ENCODE measurements at regions not wholly inside any gene's neighbourhood (a gene's known extent, or its start where the extent isn't known, plus 50 kb on each side); places are given as distances from the start of the nearest gene placed in this dataset.
A peak's percentile ranks its signal among the peaks of the same experiment; 100 is the strongest.
"Not testable (repeated sequence)": the region's sequence is repeated elsewhere in the genome, so short reads cannot be mapped to it uniquely, and the experiment has no call there.

DNA sequence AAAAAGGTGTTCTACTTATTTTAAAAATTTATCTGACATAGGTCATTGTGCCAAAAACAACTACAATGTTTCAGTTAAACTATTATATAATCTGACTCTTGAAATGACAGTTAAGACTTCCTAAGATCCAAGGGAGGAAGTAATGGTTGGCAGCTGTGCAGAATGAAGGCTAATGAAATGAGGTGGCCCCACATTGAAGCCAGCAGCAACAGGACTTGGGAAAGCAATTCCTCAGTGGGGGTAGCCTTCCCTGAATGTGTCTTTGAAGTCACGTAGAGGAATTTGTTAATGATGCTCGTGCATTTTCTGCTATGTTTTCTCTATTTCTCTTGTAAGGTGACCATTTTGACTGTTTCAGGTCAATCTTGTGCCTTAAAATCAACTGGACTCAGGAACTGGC, 162.4 kb upstream of the DAAM1 start:
- Histone ChIP-seq H3K27ac (replicated peaks; ENCODE audit: low read length) (no peak overlapping the region), H3K14ac (ENCODE audit: low read length) (no peak overlapping the region), H3K4me2 (ENCODE audit: insufficient read depth, low read length, poor library complexity, severe bottlenecking) (no peak overlapping the region), H3K4me1 (ENCODE audit: control insufficient read depth in 2 of 2, insufficient read depth in 1 of 2, low read depth in 1 of 2, low read length in 2 of 2) (peaks cover 0 to 6% of the 10 kb centered on the region in 2 donors), H2BK15ac (ENCODE audit: low read length) (no peak overlapping the region), H3K4ac (ENCODE audit: low read length) (no peak overlapping the region), H3K27me3 (ENCODE audit: control insufficient read depth in 3 of 3, insufficient read depth in 3 of 3, low read depth in 1 of 3, low read length in 3 of 3) (no peaks in the 10 kb centered on the region), H3K36me3 (replicated peaks in 1 of 2; ENCODE audit: control insufficient read depth in 2 of 2, insufficient read depth in 2 of 2, low read length in 2 of 2) (no peaks in the 10 kb centered on the region), H4K91ac (ENCODE audit: low read depth, low read length, poor library complexity) (no peak overlapping the region), H2BK120ac (ENCODE audit: low read depth, low read length) (no peak overlapping the region), H3K79me1 (ENCODE audit: low read depth, low read length) (no peaks in the 10 kb centered on the region), H4K8ac (ENCODE audit: low read depth, low read length) (no peak overlapping the region), H2AK5ac (ENCODE audit: low read depth, low read length) (no peak overlapping the region), H2BK12ac (ENCODE audit: low read length) (no peak overlapping the region), H3K9me3 (replicated peaks in 1 of 2; ENCODE audit: control insufficient read depth in 2 of 2, insufficient read depth in 1 of 2, low read depth in 1 of 2, low read length in 2 of 2) (no peaks in the 10 kb centered on the region), H3K23ac (ENCODE audit: low read depth, low read length, poor library complexity) (no peak overlapping the region), H2BK5ac (ENCODE audit: low read length) (no peak overlapping the region), H2AFZ (ENCODE audit: low read length) (no peak overlapping the region), H3K9ac (ENCODE audit: low read depth, low read length, poor library complexity) (no peak overlapping the region), H3K18ac (ENCODE audit: low read length) (no peak overlapping the region), H3K4me3 (ENCODE audit: low read length in 2 of 2) (no peak overlapping the region)
- DNase-seq (ENCODE audit: low spot score) = no peak
- WGBS, 2 donors (ENCODE audit: extremely low coverage in 2 of 2, insufficient read length in 2 of 2, insufficient replicate concordance in 1 of 2) = no CpG with 5 or more reads among the region's 2 CpGs

DNA sequence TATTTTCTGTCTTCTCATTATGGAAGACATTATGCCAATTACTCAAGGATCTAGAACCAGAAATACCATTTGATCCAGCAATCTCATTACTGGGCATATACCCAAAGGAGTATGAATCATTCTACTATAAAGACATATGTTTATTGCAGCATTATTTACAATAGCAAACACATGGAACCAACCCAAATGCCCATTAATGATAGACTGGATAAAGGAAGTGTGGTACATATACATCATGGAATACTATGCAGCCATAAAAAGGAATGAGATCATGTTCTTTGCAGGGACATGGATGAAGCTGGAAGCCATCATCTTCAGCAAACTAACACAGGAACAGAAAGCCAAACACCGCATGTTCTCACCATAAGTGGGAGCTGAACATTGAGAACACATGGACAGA, 161.8 kb upstream of the DAAM1 start:
- not testable (repeated sequence) for H3K4ac ChIP-seq (ENCODE audit: low read length); H4K8ac ChIP-seq (ENCODE audit: low read depth, low read length); H2BK120ac ChIP-seq (ENCODE audit: low read depth, low read length); H2AK5ac ChIP-seq (ENCODE audit: low read depth, low read length); H2BK5ac ChIP-seq (ENCODE audit: low read length); DNase-seq (ENCODE audit: low spot score); H3K27ac ChIP-seq (replicated peaks; ENCODE audit: low read length); H2AFZ ChIP-seq (ENCODE audit: low read length); H2BK12ac ChIP-seq (ENCODE audit: low read length); H3K4me2 ChIP-seq (ENCODE audit: insufficient read depth, low read length, poor library complexity, severe bottlenecking); H3K4me3 ChIP-seq (ENCODE audit: low read length in 2 of 2); H3K9ac ChIP-seq (ENCODE audit: low read depth, low read length, poor library complexity); H3K14ac ChIP-seq (ENCODE audit: low read length); H3K18ac ChIP-seq (ENCODE audit: low read length); H3K4me1 ChIP-seq (ENCODE audit: control insufficient read depth in 2 of 2, insufficient read depth in 1 of 2, low read depth in 1 of 2, low read length in 2 of 2); H3K27me3 ChIP-seq (ENCODE audit: control insufficient read depth in 3 of 3, insufficient read depth in 3 of 3, low read depth in 1 of 3, low read length in 3 of 3); H4K91ac ChIP-seq (ENCODE audit: low read depth, low read length, poor library complexity); H3K9me3 ChIP-seq (replicated peaks in 1 of 2; ENCODE audit: control insufficient read depth in 2 of 2, insufficient read depth in 1 of 2, low read depth in 1 of 2, low read length in 2 of 2); H3K23ac ChIP-seq (ENCODE audit: low read depth, low read length, poor library complexity); H2BK15ac ChIP-seq (ENCODE audit: low read length); H3K36me3 ChIP-seq (replicated peaks in 1 of 2; ENCODE audit: control insufficient read depth in 2 of 2, insufficient read depth in 2 of 2, low read length in 2 of 2); H3K79me1 ChIP-seq (ENCODE audit: low read depth, low read length)
- WGBS, 2 donors (ENCODE audit: extremely low coverage in 2 of 2, insufficient read length in 2 of 2, insufficient replicate concordance in 1 of 2) = no CpG with 5 or more reads among the region's 1 CpG

DNA sequence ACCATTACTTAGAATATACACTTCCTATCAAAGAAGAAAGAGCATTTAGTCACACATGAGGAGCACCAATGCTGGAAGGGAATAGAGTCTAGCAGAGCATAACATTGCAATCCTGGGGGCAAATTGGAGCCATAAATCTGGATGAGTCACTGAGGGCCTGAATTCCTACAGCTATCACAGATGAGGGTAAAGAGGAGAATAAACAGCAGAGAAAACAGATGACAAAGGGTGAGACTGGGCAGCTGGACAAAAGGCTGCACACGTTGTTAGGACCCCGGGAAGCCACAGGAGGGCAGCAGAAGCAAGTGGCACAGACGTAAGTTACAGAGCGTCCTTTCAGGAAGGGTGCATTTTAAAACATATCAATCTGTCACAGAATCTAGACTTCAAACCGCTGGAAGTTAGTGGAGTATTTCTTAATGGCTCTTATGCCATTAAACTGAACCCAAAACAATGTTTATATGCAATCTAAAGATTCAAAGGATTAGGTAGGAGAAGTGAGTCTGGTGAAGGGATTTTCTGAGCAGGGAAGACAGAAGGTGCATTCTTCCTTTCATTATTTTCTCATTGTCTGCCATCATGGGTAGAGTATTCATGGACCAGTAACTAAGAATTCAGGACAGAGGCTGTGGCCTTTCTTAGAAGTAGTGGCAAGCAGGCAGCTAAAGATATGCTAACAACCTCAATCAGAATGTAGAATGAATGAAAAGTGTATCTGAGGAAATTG, 159.8 kb upstream of the DAAM1 start:
- H3K9ac ChIP-seq (ENCODE audit: low read depth, low read length, poor library complexity) = no peak overlapping the region
- peaks cover 0 to 6% of the 10 kb centered on the region in 2 donors for H3K4me1 ChIP-seq (ENCODE audit: control insufficient read depth in 2 of 2, insufficient read depth in 1 of 2, low read depth in 1 of 2, low read length in 2 of 2)
- H3K9me3 ChIP-seq (replicated peaks in 1 of 2; ENCODE audit: control insufficient read depth in 2 of 2, insufficient read depth in 1 of 2, low read depth in 1 of 2, low read length in 2 of 2) = no peaks in the 10 kb centered on the region
- no CpG with 5 or more reads among the region's 5 CpGs for WGBS, 2 donors (ENCODE audit: extremely low coverage in 2 of 2, insufficient read length in 2 of 2, insufficient replicate concordance in 1 of 2)
- H3K4me2 ChIP-seq (ENCODE audit: insufficient read depth, low read length, poor library complexity, severe bottlenecking) = no peak overlapping the region
- no peak overlapping the region for H3K23ac ChIP-seq (ENCODE audit: low read depth, low read length, poor library complexity)
- no peak overlapping the region for H2BK120ac ChIP-seq (ENCODE audit: low read depth, low read length)
- no peaks in the 10 kb centered on the region for H3K27me3 ChIP-seq (ENCODE audit: control insufficient read depth in 3 of 3, insufficient read depth in 3 of 3, low read depth in 1 of 3, low read length in 3 of 3)
- H3K4me3 ChIP-seq (ENCODE audit: low read length in 2 of 2) = no peak overlapping the region
- H3K4ac ChIP-seq (ENCODE audit: low read length) = no peak overlapping the region
- no peaks in the 10 kb centered on the region for H3K79me1 ChIP-seq (ENCODE audit: low read depth, low read length)
- H2BK12ac ChIP-seq (ENCODE audit: low read length) = no peak overlapping the region
- H2AFZ ChIP-seq (ENCODE audit: low read length) = peak overlapping the region; percentile 72
- peak overlapping the region; percentile 33 for H3K27ac ChIP-seq (replicated peaks; ENCODE audit: low read length)
- no peak overlapping the region for H2BK15ac ChIP-seq (ENCODE audit: low read length)
- no peak overlapping the region for H3K18ac ChIP-seq (ENCODE audit: low read length)
- no peak overlapping the region for H2AK5ac ChIP-seq (ENCODE audit: low read depth, low read length)
- no peak overlapping the region for H2BK5ac ChIP-seq (ENCODE audit: low read length)
- H3K36me3 ChIP-seq (replicated peaks in 1 of 2; ENCODE audit: control insufficient read depth in 2 of 2, insufficient read depth in 2 of 2, low read length in 2 of 2) = no peaks in the 10 kb centered on the region
- no peak overlapping the region for H4K8ac ChIP-seq (ENCODE audit: low read depth, low read length)
- H3K14ac ChIP-seq (ENCODE audit: low read length) = no peak overlapping the region
- DNase-seq (ENCODE audit: low spot score) = peak; percentile 61
- H4K91ac ChIP-seq (ENCODE audit: low read depth, low read length, poor library complexity) = no peak overlapping the region

DNA sequence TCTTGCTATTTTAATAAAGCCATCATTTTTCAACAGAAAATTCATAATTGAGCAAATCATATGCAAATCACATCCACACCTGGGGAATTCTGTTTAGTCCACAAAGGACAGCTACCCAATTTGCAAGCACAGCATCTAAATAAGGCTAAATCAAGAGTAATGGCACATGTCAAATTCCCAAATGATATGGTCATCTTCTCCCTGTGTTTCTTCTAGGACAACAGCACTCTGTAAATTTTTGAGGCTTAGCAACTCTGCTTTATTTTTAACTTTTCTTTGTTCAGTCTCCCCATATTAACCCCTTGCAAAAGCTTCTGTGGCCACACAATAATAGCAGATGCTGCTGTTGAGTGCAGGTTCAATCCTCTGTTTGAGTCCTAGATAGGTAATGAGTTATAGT, 155.6 kb upstream of the DAAM1 start:
- Histone ChIP-seq H3K14ac (ENCODE audit: low read length) (no peak overlapping the region), H3K4me2 (ENCODE audit: insufficient read depth, low read length, poor library complexity, severe bottlenecking) (no peak overlapping the region), H3K9me3 (replicated peaks in 1 of 2; ENCODE audit: control insufficient read depth in 2 of 2, insufficient read depth in 1 of 2, low read depth in 1 of 2, low read length in 2 of 2) (no peaks in the 10 kb centered on the region), H3K4ac (ENCODE audit: low read length) (no peak overlapping the region), H3K4me3 (ENCODE audit: low read length in 2 of 2) (no peak overlapping the region), H3K23ac (ENCODE audit: low read depth, low read length, poor library complexity) (no peak overlapping the region), H3K9ac (ENCODE audit: low read depth, low read length, poor library complexity) (no peak overlapping the region), H3K27ac (replicated peaks; ENCODE audit: low read length) (no peak overlapping the region), H2BK15ac (ENCODE audit: low read length) (no peak overlapping the region), H3K4me1 (ENCODE audit: control insufficient read depth in 2 of 2, insufficient read depth in 1 of 2, low read depth in 1 of 2, low read length in 2 of 2) (peaks cover 0 to 6% of the 10 kb centered on the region in 2 donors), H2AFZ (ENCODE audit: low read length) (no peak overlapping the region), H2AK5ac (ENCODE audit: low read depth, low read length) (no peak overlapping the region), H3K79me1 (ENCODE audit: low read depth, low read length) (no peaks in the 10 kb centered on the region), H4K8ac (ENCODE audit: low read depth, low read length) (no peak overlapping the region), H3K18ac (ENCODE audit: low read length) (no peak overlapping the region), H4K91ac (ENCODE audit: low read depth, low read length, poor library complexity) (no peak overlapping the region), H2BK5ac (ENCODE audit: low read length) (no peak overlapping the region), H2BK12ac (ENCODE audit: low read length) (no peak overlapping the region), H3K36me3 (replicated peaks in 1 of 2; ENCODE audit: control insufficient read depth in 2 of 2, insufficient read depth in 2 of 2, low read length in 2 of 2) (no peaks in the 10 kb centered on the region), H2BK120ac (ENCODE audit: low read depth, low read length) (no peak overlapping the region), H3K27me3 (ENCODE audit: control insufficient read depth in 3 of 3, insufficient read depth in 3 of 3, low read depth in 1 of 3, low read length in 3 of 3) (no peaks in the 10 kb centered on the region)
- DNase-seq (ENCODE audit: low spot score) = no peak

All from neuronal stem cell (in vitro differentiated cells).